DMS153 treated with DMSO at 0.1 percent for 48 hours (cell line): ENCODE measurements at regions not wholly inside any gene's neighbourhood (a gene's known extent, or its start where the extent isn't known, plus 50 kb on each side); places are given as distances from the start of the nearest gene placed in this dataset.

Experiments used
- DNase-seq: peaks from one replicate; lab custom pipeline; 2025; ENCODE audit not compliant: unreplicated experiment; lab: John Stamatoyannopoulos, UW

DNA sequence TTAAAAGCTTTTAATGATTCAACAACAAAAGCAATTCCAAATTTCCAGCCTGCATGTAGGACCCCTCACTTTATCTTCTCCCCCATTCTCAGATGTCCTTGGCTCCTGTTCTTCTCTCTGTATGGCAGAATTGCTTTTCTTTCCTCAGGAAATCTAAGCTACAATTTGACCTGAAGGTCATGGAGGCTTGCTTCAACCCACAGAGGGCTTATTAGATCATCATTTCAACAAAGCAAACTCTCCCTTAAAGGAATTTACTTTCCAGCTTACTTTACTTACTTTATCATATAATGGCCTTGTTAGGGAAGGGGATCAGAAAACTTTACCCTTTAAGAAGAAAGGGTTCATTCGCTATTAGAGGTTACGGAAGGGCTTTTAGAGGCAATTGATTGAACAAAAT, 211.5 kb downstream of the RAD51AP2 start:
- no peak for DNase-seq

GRCh38 chr2:17306219-17306618, 212.0 kb downstream of the RAD51AP2 start:
- DNase-seq: no peak

DNA sequence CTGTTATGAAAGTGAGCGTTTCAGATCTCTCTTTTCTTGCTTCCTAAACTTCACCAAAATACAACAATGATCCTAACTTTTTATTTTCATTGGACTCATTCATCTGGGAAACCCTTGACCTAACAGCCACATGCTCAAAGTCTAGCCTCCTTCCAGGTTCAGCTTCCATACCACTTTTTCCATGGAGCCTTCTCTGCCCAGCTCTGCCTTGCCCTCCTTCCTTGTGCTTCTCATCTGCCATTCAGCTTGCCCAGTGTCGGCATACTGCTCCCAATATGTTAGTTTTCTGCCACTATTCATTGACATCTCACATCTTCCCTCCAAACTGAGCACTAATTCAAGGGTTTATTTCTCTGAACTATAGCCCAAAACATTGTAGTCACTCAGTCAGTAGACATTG, 214.7 kb downstream of the RAD51AP2 start:
- no peak for DNase-seq

- DNase-seq: no peak
These were observed 215.2 kb downstream of the RAD51AP2 start for GRCh38 chr2:17303054-17303453.

DNA sequence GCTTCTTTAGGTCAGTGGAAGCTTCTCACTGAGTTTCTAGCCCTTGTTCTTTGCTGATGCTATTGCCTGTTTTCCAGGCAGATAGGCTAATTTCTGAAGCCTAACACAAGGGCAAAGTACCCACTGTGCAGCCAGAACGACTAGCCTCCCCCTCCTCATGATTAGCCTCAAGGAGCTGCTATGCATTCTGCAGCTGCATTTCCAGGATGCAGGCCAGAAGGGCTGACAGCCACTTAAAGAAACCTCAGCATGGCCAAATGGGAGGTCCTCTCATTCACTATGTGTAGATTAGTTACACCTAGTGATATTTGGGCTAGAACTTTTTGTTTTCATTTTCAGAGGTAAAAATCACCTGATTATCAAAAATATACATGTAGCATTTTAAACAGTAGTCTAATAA, 216.0 kb downstream of the RAD51AP2 start:
- DNase-seq: no peak

DNA sequence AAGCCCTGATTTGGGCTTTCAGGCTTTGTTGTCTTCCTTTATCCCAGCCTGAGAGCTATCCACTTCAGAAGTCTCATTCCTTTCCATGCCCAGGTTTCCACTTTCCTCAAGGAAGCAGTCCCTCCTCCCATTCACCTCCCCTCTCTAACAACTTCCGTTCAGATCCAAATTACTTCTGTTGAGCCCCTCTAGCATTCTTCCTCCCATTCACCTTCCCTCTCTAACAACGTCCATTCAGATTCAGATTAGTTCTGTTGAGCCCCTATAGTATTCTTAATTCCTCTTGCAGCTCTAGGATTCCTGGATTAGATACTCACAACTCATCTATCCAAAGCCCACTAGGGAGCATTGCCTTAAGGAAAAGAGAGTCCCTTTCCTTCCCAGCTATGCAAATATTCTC, 216.8 kb downstream of the RAD51AP2 start:
- DNase-seq: no peak

GRCh38 chr2:17299891-17300540, 218.2 kb downstream of the RAD51AP2 start:
- no peak for DNase-seq

DNA sequence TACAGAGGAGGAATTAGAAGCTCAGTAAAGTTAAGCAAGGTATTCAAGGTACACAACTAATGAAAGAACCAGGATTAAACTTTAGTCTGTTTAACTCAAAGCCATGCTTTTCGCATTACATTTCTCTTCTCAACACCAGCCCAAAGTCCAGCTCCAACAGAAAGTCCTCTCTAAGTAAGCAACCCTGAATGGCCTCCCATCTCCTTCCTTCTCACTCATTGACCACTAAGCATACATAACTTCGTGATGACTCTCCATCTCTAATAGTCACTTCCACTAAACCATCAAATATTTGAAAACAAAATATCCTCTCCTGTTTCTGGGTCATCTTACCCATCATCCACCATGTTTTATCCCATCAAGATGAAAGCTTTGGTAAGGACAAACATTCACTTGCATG, 219.8 kb downstream of the RAD51AP2 start:
- no peak for DNase-seq

DNA sequence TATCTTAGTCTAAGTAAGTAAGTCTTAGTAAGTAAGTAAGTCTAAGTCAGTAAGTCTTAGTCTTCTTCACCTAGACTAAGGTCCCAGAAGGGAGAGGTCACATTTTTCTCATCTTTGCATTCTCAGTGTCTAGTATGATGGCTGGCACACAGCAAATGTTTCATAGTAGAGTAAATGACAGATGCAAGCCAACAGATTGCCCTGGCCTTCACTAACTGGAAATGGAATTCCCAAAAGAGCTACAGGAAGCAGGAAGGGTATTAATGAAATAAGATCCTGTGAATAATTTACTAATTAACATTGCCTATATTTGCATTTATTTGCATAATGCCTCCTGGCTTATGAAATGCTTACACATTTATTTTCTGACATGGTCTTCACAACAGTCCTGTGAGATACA, 221.6 kb downstream of the RAD51AP2 start:
- no peak for DNase-seq

- DNase-seq: no peak
These were observed 228.6 kb downstream of the RAD51AP2 start for GRCh38 chr2:17289669-17290068.

DNA sequence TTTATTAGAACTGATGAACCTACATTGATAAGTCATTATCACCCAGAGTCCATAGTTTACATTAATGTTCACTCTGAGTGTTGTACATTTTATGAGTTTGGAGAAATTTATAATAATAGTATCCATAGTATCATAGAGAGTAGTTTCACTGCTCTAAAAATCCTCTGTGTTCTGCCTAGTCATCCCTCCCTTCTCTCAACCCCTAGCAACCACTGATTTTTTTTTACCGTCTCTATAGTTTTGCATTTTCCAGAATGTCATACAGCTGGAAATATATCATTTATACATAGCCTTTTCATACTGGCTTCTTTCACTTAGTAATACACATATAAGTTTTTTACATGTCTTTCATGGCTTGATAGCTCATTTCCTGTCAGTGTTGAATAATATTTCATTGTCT, 231.1 kb downstream of the RAD51AP2 start:
- no peak for DNase-seq

- no peak for DNase-seq
These were observed 235.4 kb downstream of the RAD51AP2 start for GRCh38 chr2:17282826-17283225.

DNA sequence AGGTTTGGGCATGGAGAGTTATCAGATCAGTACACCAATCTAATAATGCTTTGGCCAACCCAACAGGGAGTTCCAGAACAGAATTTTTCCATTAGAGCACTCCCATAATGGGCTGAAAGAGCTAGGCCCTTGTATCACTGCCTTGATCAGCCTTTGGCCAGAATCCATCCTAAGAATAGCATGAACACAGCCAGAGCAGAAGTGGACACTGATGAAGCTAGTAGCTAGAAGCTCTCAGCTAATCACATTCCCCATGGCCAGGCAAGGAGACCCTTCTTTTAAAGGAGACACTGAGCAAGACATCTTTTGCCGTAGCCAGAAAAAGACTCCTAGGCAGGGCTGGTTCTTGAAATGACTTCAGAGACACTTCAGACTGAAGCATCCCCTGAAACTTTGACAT, 236.0 kb downstream of the RAD51AP2 start:
- no peak for DNase-seq

DNA sequence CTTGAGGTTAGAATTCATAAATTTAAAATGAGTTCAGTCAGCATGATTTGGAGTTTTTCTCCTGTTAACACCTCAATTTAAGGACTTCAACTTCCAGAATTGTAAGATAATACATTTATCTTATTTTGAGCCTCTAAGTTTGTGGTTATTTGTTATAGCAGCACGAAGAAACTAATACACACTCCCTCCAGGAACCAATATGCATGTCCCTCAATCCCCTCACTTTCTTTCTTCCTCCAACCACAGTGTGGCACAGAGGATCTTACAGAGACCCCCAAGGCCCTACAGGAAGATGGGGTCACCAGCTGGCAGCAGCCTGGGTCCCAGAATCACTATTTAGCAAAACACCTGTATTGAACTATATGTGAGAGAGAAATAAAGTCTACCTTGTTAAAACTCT, 242.0 kb downstream of the RAD51AP2 start:
- no peak for DNase-seq

- no peak for DNase-seq
These were observed 245.4 kb downstream of the RAD51AP2 start for GRCh38 chr2:17272652-17273525.

DNA sequence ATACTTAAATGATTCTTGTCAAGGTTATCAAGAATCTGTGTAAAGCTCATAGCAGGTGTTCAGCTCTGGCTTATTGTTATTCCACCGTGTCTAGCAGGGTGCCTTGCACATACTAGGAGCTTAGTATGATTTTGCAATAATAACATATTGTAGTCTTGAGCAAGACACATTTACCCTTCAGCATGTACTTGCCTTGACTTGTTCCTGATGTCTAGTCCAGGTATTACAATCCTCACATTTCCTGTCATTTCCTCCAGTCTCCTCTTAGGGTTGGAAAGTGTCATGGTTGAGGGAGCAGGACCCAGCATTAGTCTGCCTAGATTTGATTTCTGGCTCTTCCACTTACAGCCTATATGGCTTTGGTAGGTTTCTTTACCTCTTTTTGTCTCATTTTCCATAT, 246.1 kb downstream of the RAD51AP2 start:
- no peak for DNase-seq

GRCh38 chr2:17271416-17271815, 246.8 kb downstream of the RAD51AP2 start:
- DNase-seq: no peak

GRCh38 chr2:17270894-17271293, 247.3 kb downstream of the RAD51AP2 start:
- no peak for DNase-seq

DNA sequence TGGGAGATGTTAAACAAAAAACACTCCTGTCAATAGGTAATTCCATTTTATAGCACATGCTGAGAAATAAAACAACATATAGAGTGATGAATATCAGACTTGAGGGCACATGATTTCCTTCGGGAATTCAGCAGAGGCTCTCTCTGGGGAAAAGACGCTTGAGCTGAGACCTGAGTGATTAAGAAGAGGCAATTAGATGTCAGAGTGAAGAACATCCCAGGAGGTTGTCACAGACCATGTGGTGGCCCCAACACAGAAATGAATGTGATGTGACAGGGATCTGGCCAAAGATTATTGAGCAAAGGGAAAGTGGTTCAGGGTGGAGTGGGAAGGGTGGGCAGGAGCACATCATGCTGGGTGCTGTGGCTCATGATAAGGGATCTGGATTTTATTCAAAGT, 254.7 kb downstream of the RAD51AP2 start:
- no peak for DNase-seq

DNA sequence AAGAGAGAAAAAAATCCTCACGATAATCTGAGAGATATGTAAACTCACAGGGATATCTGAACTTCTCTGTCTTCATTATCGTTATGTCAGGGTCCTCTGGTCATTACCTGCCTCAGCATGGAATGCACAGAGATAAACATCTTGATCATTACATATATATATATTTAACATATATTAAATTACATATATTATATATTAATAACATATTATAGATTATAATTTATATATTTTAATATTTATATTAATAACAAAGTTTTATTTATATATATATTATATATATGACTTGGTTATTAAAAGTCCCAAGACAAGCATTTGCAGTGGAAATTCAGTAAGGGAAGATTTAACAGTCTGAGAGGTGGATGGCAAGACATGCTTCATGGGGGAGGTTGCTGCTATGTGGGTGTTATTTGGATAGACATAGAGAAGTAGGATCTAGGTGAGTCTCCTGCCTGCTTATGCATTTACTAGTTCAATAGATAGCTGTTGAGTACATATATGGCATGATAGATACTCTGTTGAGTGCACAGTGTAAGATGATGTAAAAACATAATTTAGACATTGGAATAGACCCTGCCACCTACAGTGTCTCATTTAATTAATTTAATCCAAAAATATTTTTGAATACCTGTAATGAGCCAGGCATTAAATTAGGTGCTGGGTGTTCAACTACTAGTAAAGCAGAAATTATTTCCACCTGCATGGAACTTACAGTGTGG, 255.2 kb downstream of the RAD51AP2 start:
- no peak for DNase-seq

DNA sequence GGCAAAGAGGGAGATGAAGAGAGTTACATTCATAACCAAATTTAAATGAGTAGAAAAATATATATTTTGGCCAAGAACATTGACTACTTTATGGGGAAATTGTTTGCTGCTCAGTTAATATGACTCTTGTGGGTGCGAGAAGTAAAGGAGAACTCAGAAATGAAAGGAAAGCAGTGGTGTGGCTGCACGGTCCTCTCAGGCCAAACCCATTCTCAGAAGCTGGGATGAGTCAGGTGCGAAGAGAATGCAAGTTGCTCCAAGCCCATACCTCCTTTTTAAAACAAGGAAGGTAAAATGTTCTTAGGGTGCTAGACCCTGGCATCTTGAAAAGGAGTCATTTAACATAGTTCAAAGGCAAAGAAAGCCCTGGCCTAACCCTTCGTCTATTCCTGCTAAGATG, 258.6 kb downstream of the RAD51AP2 start:
- DNase-seq: no peak

DNA sequence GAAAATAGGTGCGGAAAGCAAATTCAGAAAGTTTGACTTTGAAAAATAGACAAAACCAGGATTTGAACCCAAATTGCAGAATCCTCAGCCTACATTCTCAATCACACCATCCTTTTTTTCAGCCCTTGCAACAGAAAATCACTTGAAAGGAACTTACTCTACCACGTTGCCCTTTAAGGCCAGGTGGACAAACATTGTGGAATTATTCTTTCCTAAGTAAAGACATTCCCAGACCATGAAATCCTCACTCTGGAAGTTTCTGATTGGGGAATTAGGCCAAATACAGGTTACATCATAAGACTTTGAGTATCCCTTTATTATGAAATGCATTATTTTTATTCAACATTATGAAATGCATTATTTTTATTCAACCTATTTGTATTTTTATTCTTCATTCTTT, 259.4 kb downstream of the RAD51AP2 start:
- no peak for DNase-seq
